Muscle layer of duodenum (tissue), 2 donors: ENCODE measurements at regions not wholly inside any gene's neighbourhood (a gene's known extent, or its start where the extent isn't known, plus 50 kb on each side); places are given as distances from the start of the nearest gene placed in this dataset.
"Not testable (repeated sequence)": the region's sequence is repeated elsewhere in the genome, so short reads cannot be mapped to it uniquely, and the experiment has no call there.

Experiments
- H3K27ac ChIP-seq: one replicate; pipeline ENCODE4 v1.7.0; 2013; ENCODE audit warnings: mild to moderate bottlenecking, low read length
- H3K27me3 ChIP-seq: one replicate; pipeline ENCODE4 v1.7.0; 2013; ENCODE audit warnings: low read depth, mild to moderate bottlenecking, control low read depth, low read length
- H3K36me3 ChIP-seq, 2 donors: one replicate each; pipeline ENCODE4 v1.7.0; 2013; ENCODE audit warnings: low read length in 2 of 2, control low read depth in 1 of 2, mild to moderate bottlenecking in 1 of 2; ENCODE audit not compliant: insufficient read depth in 2 of 2, control insufficient read depth in 1 of 2
- H3K4me1 ChIP-seq, 2 donors: one replicate each; pipeline ENCODE4 v1.7.0; 2013; ENCODE audit warnings: low read length in 2 of 2, mild to moderate bottlenecking in 2 of 2, control low read depth in 1 of 2, moderate library complexity in 1 of 2; ENCODE audit not compliant: insufficient read depth in 2 of 2, control insufficient read depth in 1 of 2
- H3K4me3 ChIP-seq, 2 donors: one replicate each; pipeline ENCODE4 v1.7.0; 2013; ENCODE audit warnings: low read length in 2 of 2, low read depth in 1 of 2, mild to moderate bottlenecking in 1 of 2
- H3K9me3 ChIP-seq, 2 donors: one replicate each; pipeline ENCODE4 v1.7.0; 2013; ENCODE audit warnings: low read length in 2 of 2, control low read depth in 1 of 2, mild to moderate bottlenecking in 1 of 2; ENCODE audit not compliant: control insufficient read depth in 1 of 2
- donor health status: healthy.

- not testable (repeated sequence) for H3K36me3 ChIP-seq, H3K4me3 ChIP-seq, H3K27ac ChIP-seq, H3K4me1 ChIP-seq, H3K9me3 ChIP-seq, H3K27me3 ChIP-seq
Observed at GRCh38 chr5:1982561-1982960, 99.8 kb upstream of the IRX4 start.

GRCh38 chr5:1975898-1976765 lies 93.4 kb upstream of the IRX4 start:
- peaks cover 0 to 4% of the 10 kb centered on the region in 2 donors for H3K9me3 ChIP-seq
- H3K27me3 ChIP-seq: no peaks in the 10 kb centered on the region
- no peak overlapping the region for H3K4me3 ChIP-seq
- H3K36me3 ChIP-seq: no peaks in the 10 kb centered on the region
- no peak overlapping the region for H3K27ac ChIP-seq
- no peaks in the 10 kb centered on the region for H3K4me1 ChIP-seq

- Histone ChIP-seq H3K9me3 (peaks cover 0 to 4% of the 10 kb centered on the region in 2 donors), H3K27ac (no peak overlapping the region), H3K4me1 (no peaks in the 10 kb centered on the region), H3K36me3 (no peaks in the 10 kb centered on the region), H3K27me3 (no peaks in the 10 kb centered on the region), H3K4me3 (no peak overlapping the region)
Observed at GRCh38 chr5:1975406-1975715, 92.6 kb upstream of the IRX4 start.

GRCh38 chr5:1974501-1975405 lies 92.0 kb upstream of the IRX4 start:
- H3K36me3 ChIP-seq: no peaks in the 10 kb centered on the region
- H3K4me3 ChIP-seq: no peak overlapping the region
- H3K4me1 ChIP-seq: no peaks in the 10 kb centered on the region
- no peaks in the 10 kb centered on the region for H3K27me3 ChIP-seq
- H3K9me3 ChIP-seq: peaks cover 0 to 4% of the 10 kb centered on the region in 2 donors
- H3K27ac ChIP-seq: no peak overlapping the region

- no peaks in the 10 kb centered on the region for H3K4me1 ChIP-seq
- no peak overlapping the region for H3K4me3 ChIP-seq
- no peak overlapping the region for H3K27ac ChIP-seq
- H3K27me3 ChIP-seq: no peaks in the 10 kb centered on the region
- H3K36me3 ChIP-seq: no peaks in the 10 kb centered on the region
- H3K9me3 ChIP-seq: peaks cover 0 to 4% of the 10 kb centered on the region in 2 donors
Observed at GRCh38 chr5:1974081-1974480, 91.4 kb upstream of the IRX4 start.

GRCh38 chr5:1973391-1974013 lies 90.8 kb upstream of the IRX4 start:
- H3K27ac ChIP-seq: no peak overlapping the region
- peaks cover 0 to 4% of the 10 kb centered on the region in 2 donors for H3K9me3 ChIP-seq
- H3K4me1 ChIP-seq: no peaks in the 10 kb centered on the region
- H3K36me3 ChIP-seq: no peaks in the 10 kb centered on the region
- no peaks in the 10 kb centered on the region for H3K27me3 ChIP-seq
- no peak overlapping the region for H3K4me3 ChIP-seq

- Histone ChIP-seq H3K4me3 (no peak overlapping the region), H3K36me3 (no peaks in the 10 kb centered on the region), H3K27ac (no peak overlapping the region), H3K4me1 (no peaks in the 10 kb centered on the region), H3K9me3 (no peaks in the 10 kb centered on the region), H3K27me3 (no peaks in the 10 kb centered on the region)
Observed at GRCh38 chr5:1971944-1972343, 89.2 kb upstream of the IRX4 start.

- Histone ChIP-seq H3K4me1 (no peaks in the 10 kb centered on the region), H3K27ac (no peak overlapping the region), H3K9me3 (no peaks in the 10 kb centered on the region), H3K36me3 (no peaks in the 10 kb centered on the region), H3K27me3 (no peaks in the 10 kb centered on the region), H3K4me3 (no peak overlapping the region)
Observed at GRCh38 chr5:1967736-1968135, 85.0 kb upstream of the IRX4 start.

- no peaks in the 10 kb centered on the region for H3K27me3 ChIP-seq
- H3K36me3 ChIP-seq: no peaks in the 10 kb centered on the region
- no peaks in the 10 kb centered on the region for H3K4me1 ChIP-seq
- no peaks in the 10 kb centered on the region for H3K9me3 ChIP-seq
- no peak overlapping the region for H3K4me3 ChIP-seq
- no peak overlapping the region for H3K27ac ChIP-seq
Observed at GRCh38 chr5:1966461-1966860, 83.7 kb upstream of the IRX4 start.

GRCh38 chr5:1965925-1966324 lies 83.2 kb upstream of the IRX4 start:
- H3K27ac ChIP-seq: no peak overlapping the region

GRCh38 chr5:1963941-1964451 lies 81.3 kb upstream of the IRX4 start:
- Histone ChIP-seq H3K4me3 (no peak overlapping the region), H3K27ac (no peak overlapping the region), H3K27me3 (no peaks in the 10 kb centered on the region), H3K4me1 (no peaks in the 10 kb centered on the region), H3K9me3 (no peaks in the 10 kb centered on the region), H3K36me3 (no peaks in the 10 kb centered on the region)

More at GRCh38 chr5:1965925-1966324, 83.2 kb upstream of the IRX4 start:
- Histone ChIP-seq H3K4me1 (no peaks in the 10 kb centered on the region), H3K36me3 (no peaks in the 10 kb centered on the region), H3K4me3 (no peak overlapping the region), H3K9me3 (no peaks in the 10 kb centered on the region), H3K27me3 (no peaks in the 10 kb centered on the region)
